Coronary artery (tissue), 2 donors: ENCODE measurements at regions not wholly inside any gene's neighbourhood (a gene's known extent, or its start where the extent isn't known, plus 50 kb on each side); places are given as distances from the start of the nearest gene placed in this dataset.

ENCODE experiments used
- DNase-seq: peaks from one replicate; pipeline ENCODE4 v3.0.0-alpha.2; 2017; ENCODE audit warnings: low spot score
- H3K27ac ChIP-seq, 2 donors: fragments of 200-600 bp; sonication (generic); one replicate each; pipeline ENCODE4 v1.5.1; 2016 to 2019
- H3K4me3 ChIP-seq: fragments of 200-600 bp; sonication (generic); 2 replicates; pipeline ENCODE4 v1.5.1; 2016; ENCODE audit warnings: mild to moderate bottlenecking, moderate library complexity
- CTCF ChIP-seq: fragments of 200-600 bp; sonication (generic); IDR thresholded peaks from one replicate; pipeline ENCODE4 v1.5.1; 2019; ENCODE audit warnings: antibody characterized with exemption

DNA sequence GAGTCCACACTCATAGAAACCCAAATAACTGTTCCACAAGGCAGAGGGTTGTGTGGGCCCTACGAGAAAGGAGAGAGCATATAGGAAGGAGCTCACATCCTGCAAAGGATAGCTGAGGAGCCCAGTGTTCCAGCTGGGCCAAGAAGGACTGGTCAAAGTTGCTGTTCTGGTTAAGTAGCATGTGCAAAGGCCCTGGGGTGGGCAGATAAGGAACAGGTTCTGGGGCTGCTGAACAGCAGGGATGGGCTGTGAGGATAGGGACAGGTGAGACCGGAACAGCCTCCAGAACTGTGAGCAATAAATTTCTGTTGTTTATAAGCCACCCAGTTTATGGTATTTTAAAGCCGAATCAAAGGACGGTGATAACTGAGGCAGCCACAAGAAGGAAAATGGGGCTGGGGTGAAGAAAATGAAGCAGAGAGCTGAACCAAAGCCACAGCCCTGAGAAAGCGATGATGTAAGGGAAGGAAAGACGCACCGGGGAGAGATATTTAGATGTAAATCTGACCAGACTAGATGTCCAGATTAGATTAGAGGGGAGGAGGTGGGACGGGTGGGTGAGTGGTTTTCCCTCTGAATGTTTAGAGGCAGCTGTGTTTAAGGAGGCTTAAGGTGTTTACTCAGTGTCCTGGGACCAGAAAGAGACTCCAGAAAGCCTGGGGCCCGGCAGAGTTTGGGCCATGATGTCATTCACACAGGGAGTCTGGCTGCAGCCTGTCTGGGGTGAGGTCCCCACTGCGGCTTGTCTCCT is 180.8 kb upstream of the BCOR start:
- H3K27ac ChIP-seq = no peak overlapping the region
- DNase-seq = no peak
- no peak overlapping the region for H3K4me3 ChIP-seq
- no peak for TF ChIP-seq CTCF

DNA sequence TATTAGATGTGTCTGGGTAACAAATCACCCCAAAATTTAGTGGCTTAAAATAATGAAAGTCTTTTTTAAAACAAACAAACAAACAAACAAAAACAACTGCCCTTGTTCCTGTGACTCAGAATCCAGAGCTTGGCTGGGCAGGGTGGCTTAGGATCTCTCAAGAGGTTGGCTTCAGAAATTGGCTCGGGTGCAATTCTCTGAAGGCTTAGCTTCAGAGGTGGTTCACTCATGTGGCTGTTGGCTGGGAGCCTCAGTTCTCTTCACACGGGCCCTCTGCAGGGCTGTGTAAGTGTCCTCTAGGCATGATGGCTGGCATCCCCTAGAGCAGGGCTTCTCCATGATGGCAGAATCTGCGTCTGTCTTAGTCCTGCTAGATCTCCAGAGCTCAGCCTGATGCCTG is 179.9 kb upstream of the BCOR start:
- no peak for DNase-seq
- Histone ChIP-seq H3K4me3 (no peak overlapping the region), H3K27ac (no peak overlapping the region)
- no peak for TF ChIP-seq CTCF

DNA sequence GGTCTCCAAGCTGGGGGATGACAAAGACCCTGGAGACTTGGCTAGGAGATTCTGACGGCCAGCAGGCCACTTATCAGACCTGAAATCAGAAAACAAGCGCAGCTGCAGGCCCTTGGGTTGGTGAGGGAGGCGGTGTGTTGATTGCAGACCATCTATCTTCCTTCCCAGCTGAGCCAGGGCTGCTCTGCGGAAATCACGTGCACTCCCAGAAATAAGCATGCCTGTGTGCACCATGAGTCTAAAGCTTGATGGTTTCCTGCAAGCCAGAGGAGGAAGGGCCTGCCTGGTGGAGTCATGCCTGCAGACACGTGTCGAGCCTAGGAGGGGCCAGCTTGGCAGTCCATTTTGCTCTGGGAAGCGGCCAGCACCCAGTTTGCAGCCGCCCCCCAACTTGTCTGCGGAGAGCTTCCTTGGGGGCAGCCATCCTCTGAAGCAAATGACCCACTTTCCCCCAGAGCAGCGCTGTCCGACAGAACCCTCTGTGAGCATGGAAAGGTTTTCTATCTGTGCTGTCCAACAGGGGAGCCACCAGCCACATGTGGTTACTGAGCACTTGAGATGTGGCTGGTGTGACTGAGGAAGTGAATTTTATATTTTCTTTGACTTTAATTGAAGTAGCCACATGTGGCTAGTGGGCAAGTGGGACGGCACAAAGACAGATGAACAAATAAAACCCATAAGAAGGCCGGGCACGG is 175.7 kb upstream of the BCOR start:
- DNase-seq = no peak
- Histone ChIP-seq H3K4me3 (no peak overlapping the region), H3K27ac (no peak overlapping the region)
- TF ChIP-seq CTCF = no peak

DNA sequence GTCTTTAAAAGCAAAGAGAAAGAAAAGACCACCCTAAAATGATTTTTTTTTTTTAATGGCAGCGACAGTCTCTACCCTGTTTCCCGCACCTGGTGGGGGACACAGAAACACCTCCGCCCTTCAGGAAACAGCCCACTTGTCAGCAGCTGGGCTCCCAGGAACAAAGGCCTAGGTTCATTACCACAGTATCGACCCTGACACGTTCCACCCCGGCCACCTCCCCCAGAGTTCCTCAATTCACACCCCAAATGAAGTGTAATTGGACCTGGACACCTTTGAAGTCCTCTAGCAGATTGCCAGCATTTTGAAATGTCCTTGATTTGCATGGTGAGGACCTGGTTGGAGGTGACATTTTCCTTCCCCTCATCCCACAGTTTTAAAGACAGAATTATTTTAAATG is 175.0 kb upstream of the BCOR start:
- no peak overlapping the region for H3K4me3 ChIP-seq
- no peak overlapping the region for H3K27ac ChIP-seq
- TF ChIP-seq CTCF = no peak
- DNase-seq = no peak

- DNase-seq = no peak
- no peak overlapping the region for H3K27ac ChIP-seq
- TF ChIP-seq CTCF = no peak
- no peak overlapping the region for H3K4me3 ChIP-seq
Measured at GRCh38 chrX:40272141-40272540, 174.4 kb upstream of the BCOR start.

GRCh38 chrX:40268188-40268520 is 170.4 kb upstream of the BCOR start:
- peak overlapping the region; percentile 51 to 89 for H3K27ac ChIP-seq
- H3K4me3 ChIP-seq = no peak overlapping the region
- DNase-seq = no peak
- no peak for TF ChIP-seq CTCF
